Upper lobe of right lung (tissue), 1 donor: ENCODE measurements at regions not wholly inside any gene's neighbourhood (a gene's known extent, or its start where the extent isn't known, plus 50 kb on each side); places are given as distances from the start of the nearest gene placed in this dataset. TPM values are rescaled to one million over a fixed set of nuclear protein-coding genes. Genes with fewer than 3 reads are reported as not detected.

Source experiments
- ATAC-seq: fragments of 200-7000 bp; cut with Tn5 transposase; one replicate; pipeline ENCODE4 v1.9.1; 2020; ENCODE audit warnings: mild to moderate bottlenecking, moderate library complexity
- DNase-seq: peaks from one replicate; pipeline ENCODE4 v3.0.0-alpha.2; 2020
- H3K27ac ChIP-seq: fragments of 200-600 bp; one replicate; pipeline ENCODE4 v1.8.0; 2022
- H3K27me3 ChIP-seq: fragments of 200-600 bp; one replicate; pipeline ENCODE4 v1.8.0; 2022; ENCODE audit warnings: mild to moderate bottlenecking
- H3K36me3 ChIP-seq: fragments of 200-600 bp; one replicate; pipeline ENCODE4 v1.8.0; 2022
- H3K4me1 ChIP-seq: fragments of 200-600 bp; one replicate; pipeline ENCODE4 v1.8.0; 2022
- H3K4me3 ChIP-seq: fragments of 200-600 bp; one replicate; pipeline ENCODE4 v1.8.0; 2022; ENCODE audit warnings: mild to moderate bottlenecking
- H3K9me3 ChIP-seq: fragments of 200-600 bp; one replicate; pipeline ENCODE4 v1.8.0; 2022
- intact Hi-C: fragments of 100-400 bp; cut with DNase I; formaldehyde crosslinking; loops from one replicate; pipeline ENCODE4 v1.11.0; 2022
- microRNA-seq: library from miRNA; unstranded; fragments of <30 nt; microRNA quantifications from one replicate; pipeline ENCODE4 v1.2.0, GENCODE V29; 2020; ENCODE audit warnings: borderline microRNAs expressed
- TF ChIP-seq, protein P1 (sequence below): fragments of 200-600 bp; IDR thresholded peaks from one replicate; pipeline ENCODE4 v1.8.0; 2022; ENCODE audit warnings: antibody characterized with exemption
- donor health status: DM: no; HTN: yes; CAD: no; lungs with severe emphysema.

DNA sequence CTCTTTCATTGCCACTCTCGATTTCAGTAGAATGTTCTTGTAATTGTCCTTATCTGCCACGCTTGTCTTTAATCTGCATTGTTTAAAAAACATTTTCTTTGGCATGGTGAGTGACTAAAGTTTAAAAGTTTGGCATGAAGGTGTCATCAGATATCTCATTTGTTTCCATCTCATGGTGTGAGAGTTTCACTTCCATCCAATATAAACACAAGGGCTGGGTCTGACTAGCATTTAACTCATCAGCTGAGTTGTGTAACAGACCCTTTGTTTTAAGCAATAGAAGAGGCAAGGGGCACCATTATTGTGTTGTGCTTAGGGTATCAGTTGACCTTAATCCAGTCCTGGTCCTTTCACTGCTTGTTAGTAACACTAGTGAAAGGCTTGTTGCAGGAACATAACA, 49.9 kb upstream of the IL12A start:
- H3K27ac ChIP-seq = no peak overlapping the region
- no peaks in the 10 kb centered on the region for H3K4me1 ChIP-seq

More for the DNA sequence above, 49.9 kb upstream of the IL12A start:
- Histone ChIP-seq H3K9me3 (no peaks in the 10 kb centered on the region), H3K27me3 (no peaks in the 10 kb centered on the region), H3K4me3 (no peak overlapping the region), H3K36me3 (no peaks in the 10 kb centered on the region)
- ATAC-seq (no peak), DNase-seq (no peak)
- intact Hi-C loops = no loop called here
- TF ChIP-seq, protein P1, sequence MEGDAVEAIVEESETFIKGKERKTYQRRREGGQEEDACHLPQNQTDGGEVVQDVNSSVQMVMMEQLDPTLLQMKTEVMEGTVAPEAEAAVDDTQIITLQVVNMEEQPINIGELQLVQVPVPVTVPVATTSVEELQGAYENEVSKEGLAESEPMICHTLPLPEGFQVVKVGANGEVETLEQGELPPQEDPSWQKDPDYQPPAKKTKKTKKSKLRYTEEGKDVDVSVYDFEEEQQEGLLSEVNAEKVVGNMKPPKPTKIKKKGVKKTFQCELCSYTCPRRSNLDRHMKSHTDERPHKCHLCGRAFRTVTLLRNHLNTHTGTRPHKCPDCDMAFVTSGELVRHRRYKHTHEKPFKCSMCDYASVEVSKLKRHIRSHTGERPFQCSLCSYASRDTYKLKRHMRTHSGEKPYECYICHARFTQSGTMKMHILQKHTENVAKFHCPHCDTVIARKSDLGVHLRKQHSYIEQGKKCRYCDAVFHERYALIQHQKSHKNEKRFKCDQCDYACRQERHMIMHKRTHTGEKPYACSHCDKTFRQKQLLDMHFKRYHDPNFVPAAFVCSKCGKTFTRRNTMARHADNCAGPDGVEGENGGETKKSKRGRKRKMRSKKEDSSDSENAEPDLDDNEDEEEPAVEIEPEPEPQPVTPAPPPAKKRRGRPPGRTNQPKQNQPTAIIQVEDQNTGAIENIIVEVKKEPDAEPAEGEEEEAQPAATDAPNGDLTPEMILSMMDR = no peak

Small RNAs in the stretch of these regions (microRNA-seq; reads per million reads assigned to microRNA genes)
- gene MIR3919 = not detected
